Erythroblast (primary cell): ENCODE measurements at regions not wholly inside any gene's neighbourhood (a gene's known extent, or its start where the extent isn't known, plus 50 kb on each side); places are given as distances from the start of the nearest gene placed in this dataset.

Experiments
- GATA1 ChIP-seq: IDR thresholded peaks from 2 replicates; pipeline ENCODE4 v1.6.1; 2011; ENCODE audit warnings: low read depth, mild to moderate bottlenecking, control low read depth, low read length, moderate library complexity
- POLR2A ChIP-seq: IDR thresholded peaks from 2 replicates; pipeline ENCODE4 v1.6.1; 2011; ENCODE audit warnings: mild to moderate bottlenecking, low read length

DNA sequence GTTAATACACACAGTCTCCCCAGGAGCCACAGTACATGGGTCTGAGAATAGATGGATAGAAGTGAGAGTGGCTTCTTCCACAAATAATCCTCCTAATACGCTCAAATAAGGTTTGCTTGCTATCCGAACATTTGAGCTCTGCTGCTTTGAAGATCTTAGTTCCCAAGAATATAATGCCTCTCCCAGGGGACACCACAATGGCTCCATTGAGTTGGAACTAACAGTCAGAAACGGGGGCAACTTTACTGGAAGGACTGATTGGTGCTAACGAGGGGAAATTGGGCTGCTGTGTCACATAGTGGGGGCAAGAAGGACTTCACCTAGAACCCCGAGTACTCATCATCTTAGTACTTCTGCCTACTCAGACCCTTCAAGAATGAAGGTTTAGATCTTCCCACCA, 66.2 kb downstream of the IGLL5 start:
- TF ChIP-seq POLR2A (no peak), GATA1 (no peak)
